B cell (primary cell): ENCODE measurements at regions not wholly inside any gene's neighbourhood (a gene's known extent, or its start where the extent isn't known, plus 50 kb on each side); places are given as distances from the start of the nearest gene placed in this dataset.

Experiments
- CTCF ChIP-seq: fragments of 200-600 bp; IDR thresholded peaks from one replicate; pipeline ENCODE4 v1.8.0; 2022; ENCODE audit warnings: antibody characterized with exemption, mild to moderate bottlenecking
- EZH2 ChIP-seq: IDR thresholded peaks from 2 replicates; pipeline ENCODE4 v1.6.1; 2012; ENCODE audit warnings: borderline replicate concordance, low read depth, mild to moderate bottlenecking, moderate library complexity, low read length; ENCODE audit not compliant: insufficient read depth, poor library complexity, severe bottlenecking

- TF ChIP-seq CTCF = no peak
- no peak for TF ChIP-seq EZH2
Measured at GRCh38 chr5:84725946-84726570, 341.4 kb upstream of the EDIL3 start.
